Caco-2 (cell line): ENCODE measurements at regions not wholly inside any gene's neighbourhood (a gene's known extent, or its start where the extent isn't known, plus 50 kb on each side); places are given as distances from the start of the nearest gene placed in this dataset.
A peak's percentile ranks its signal among the peaks of the same experiment; 100 is the strongest.

Experiments
- BruUV-seq: library from RNA; stranded (reverse); fragments of 400-500 nt; replicated peaks from 2 replicates; lab custom pipeline; 2021; lab: Mats Ljungman, UMichigan
- CTCF ChIA-PET: fragments of 300-600 bp; sonication (Branson Sonifier 250); formaldehyde crosslinking; loops from one replicate; lab custom pipeline; 2022; ENCODE audit warnings: antibody characterized with exemption; lab: Charles Lee
- POLR2A ChIA-PET: fragments of 300-600 bp; sonication (Branson Sonifier 250); formaldehyde crosslinking; loops from one replicate; lab custom pipeline; 2022; ENCODE audit warnings: antibody characterized with exemption; lab: Charles Lee
- DNase-seq, 2 experiments: peaks; one replicate each; pipeline versions ENCODE4 v3.0.0 to v3.0.0-alpha.2; 2020 to 2022
- H3K27me3 ChIP-seq: replicated peaks from 2 replicates; pipeline ENCODE4 v1.6.0; 2011; ENCODE audit warnings: low read length; ENCODE audit not compliant: control insufficient read depth, insufficient read depth
- H3K36me3 ChIP-seq: 2 replicates; pipeline ENCODE4 v1.5.1; 2011; ENCODE audit warnings: low read length; ENCODE audit not compliant: control insufficient read depth, insufficient read depth
- H3K4me1 ChIP-seq: fragments of 250-450 bp; sonication (Bioruptor Pico); 2 replicates; pipeline ENCODE4 v1.5.1; 2020; ENCODE audit warnings: mild to moderate bottlenecking
- H3K4me3 ChIP-seq: 2 replicates; pipeline ENCODE4 v1.5.1; 2011; ENCODE audit warnings: low read depth, mild to moderate bottlenecking, control low read depth, low read length
- H3K9me3 ChIP-seq: fragments of 250-450 bp; sonication (Bioruptor Pico); 2 replicates; pipeline ENCODE4 v1.5.1; 2020; ENCODE audit warnings: mild to moderate bottlenecking, moderate library complexity
- H3K27ac Mint-ChIP-seq: one replicate; pipeline ENCODE4 v1.8.0; 2022; ENCODE audit warnings: mixed read lengths; ENCODE audit not compliant: unreplicated experiment
- H3K27me3 Mint-ChIP-seq: one replicate; pipeline ENCODE4 v1.8.0; 2022; ENCODE audit warnings: mixed read lengths; ENCODE audit not compliant: insufficient read depth, unreplicated experiment
- H3K36me3 Mint-ChIP-seq: one replicate; pipeline ENCODE4 v1.8.0; 2022; ENCODE audit warnings: mild to moderate bottlenecking, mixed read lengths; ENCODE audit not compliant: insufficient read depth, unreplicated experiment
- H3K4me1 Mint-ChIP-seq: one replicate; pipeline ENCODE4 v1.8.0; 2022; ENCODE audit warnings: low read depth, mixed read lengths; ENCODE audit not compliant: unreplicated experiment
- H3K4me3 Mint-ChIP-seq: one replicate; pipeline ENCODE4 v1.8.0; 2022; ENCODE audit warnings: mild to moderate bottlenecking, moderate library complexity, mixed read lengths; ENCODE audit not compliant: unreplicated experiment
- H3K9me3 Mint-ChIP-seq: one replicate; pipeline ENCODE4 v1.8.0; 2022; ENCODE audit warnings: mixed read lengths; ENCODE audit not compliant: unreplicated experiment
- CTCF ChIP-seq, 2 experiments: fragments of 200-600 bp in 1 of 2; IDR thresholded peaks; 1 replicate in 1 of 2; 2 replicates in 1 of 2; pipeline versions ENCODE4 v1.5.1 to v1.8.0; 2011 to 2022; ENCODE audit warnings: antibody characterized with exemption in 1 of 2, control low read depth in 1 of 2, inconsistent platforms in 1 of 2, low read depth in 1 of 2, low read length in 1 of 2, mild to moderate bottlenecking in 1 of 2, moderate library complexity in 1 of 2; ENCODE audit not compliant: insufficient read depth in 1 of 2, severe bottlenecking in 1 of 2, unreplicated experiment in 1 of 2
- intact Hi-C: fragments of 100-400 bp; cut with micrococcal nuclease; formaldehyde crosslinking; loops from one replicate; pipeline ENCODE4 v1.10.0; 2022; ENCODE audit not compliant: unreplicated experiment

GRCh38 chr10:3500408-3500856 is 284.6 kb downstream of the KLF6 start:
- Mint-ChIP-seq H3K27me3 (peaks cover 5% of the 10 kb centered on the region), H3K36me3 (no peaks in the 10 kb centered on the region), H3K27ac (peak overlapping the region; percentile 81), H3K4me1 (peaks cover 32% of the 10 kb centered on the region), H3K4me3 (peak overlapping the region; percentile 42), H3K9me3 (no peaks in the 10 kb centered on the region)
- Histone ChIP-seq H3K4me1 (peaks cover 15% of the 10 kb centered on the region), H3K4me3 (no peak overlapping the region), H3K36me3 (no peaks in the 10 kb centered on the region), H3K9me3 (no peaks in the 10 kb centered on the region), H3K27me3 (no peaks in the 10 kb centered on the region)
- no TSS peak for BruUV-seq
- no peak for TF ChIP-seq CTCF (IDR thresholded peaks at IDR 0.05; ENCODE audit: insufficient read depth in 1 of 2, low read depth in 1 of 2, low read length in 1 of 2, severe bottlenecking in 1 of 2, unreplicated experiment in 1 of 2)
- intact Hi-C loops = loop anchor here (1.0 kb wide), 1 partner anchor 18 kb away; no protein-coding TSS in a partner anchor
- DNase-seq = peak; percentile 86 to 90
- POLR2A ChIA-PET = no interaction called here
- CTCF ChIA-PET = no interaction called here

DNA sequence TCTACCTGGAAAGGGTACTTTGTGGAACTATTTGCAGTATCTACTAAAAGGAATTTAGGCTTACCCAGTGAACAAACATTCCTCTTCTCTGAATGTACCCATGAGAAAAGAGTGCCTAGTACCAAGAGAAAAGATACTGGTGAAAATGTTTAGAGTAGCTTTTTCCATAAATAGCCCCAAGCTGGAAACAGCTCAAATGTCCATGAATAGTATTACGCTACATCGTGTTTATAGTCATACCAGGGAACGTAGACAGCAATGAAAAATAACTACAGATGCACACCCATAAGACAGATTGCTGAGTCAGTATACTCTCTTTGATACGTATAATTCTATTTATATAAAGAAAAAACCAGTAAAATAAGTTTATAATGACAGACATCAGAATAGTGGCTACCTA is 285.9 kb downstream of the KLF6 start:
- H3K27ac Mint-ChIP-seq = peak overlapping the region; percentile 20
- BruUV-seq = no TSS peak
- Histone ChIP-seq H3K27me3 (no peaks in the 10 kb centered on the region), H3K9me3 (no peaks in the 10 kb centered on the region), H3K4me3 (no peak overlapping the region), H3K4me1 (peaks cover 15% of the 10 kb centered on the region), H3K36me3 (no peaks in the 10 kb centered on the region)
- ChIA-PET POLR2A (no interaction called here), CTCF (no interaction called here)
- H3K4me3 Mint-ChIP-seq = no peak overlapping the region
- DNase-seq = no peak
- no peaks in the 10 kb centered on the region for H3K36me3 Mint-ChIP-seq
- H3K27me3 Mint-ChIP-seq = peaks cover 5% of the 10 kb centered on the region
- intact Hi-C loops = no loop called here
- no peaks in the 10 kb centered on the region for H3K9me3 Mint-ChIP-seq
- H3K4me1 Mint-ChIP-seq = peaks cover 32% of the 10 kb centered on the region
- TF ChIP-seq CTCF (IDR thresholded peaks at IDR 0.05; ENCODE audit: insufficient read depth in 1 of 2, low read depth in 1 of 2, low read length in 1 of 2, severe bottlenecking in 1 of 2, unreplicated experiment in 1 of 2) = no peak

DNA sequence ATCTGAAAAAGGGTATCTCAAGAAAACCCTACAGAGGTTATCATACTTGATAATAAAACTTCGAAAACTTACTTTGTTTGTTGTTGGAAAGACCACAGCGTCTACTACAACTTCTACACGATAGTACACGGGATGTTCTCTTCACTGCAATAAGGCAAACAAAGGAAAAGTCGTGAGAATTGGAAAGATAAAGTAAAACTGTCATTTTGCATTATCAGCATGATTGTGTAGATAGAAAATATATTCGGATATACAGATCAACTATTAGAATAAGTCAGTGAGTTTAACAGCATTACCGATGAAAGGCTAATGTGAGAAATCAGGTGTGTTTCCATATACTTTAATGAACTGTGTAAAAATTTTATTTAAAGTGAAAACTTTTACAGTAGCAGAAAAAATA is 287.4 kb downstream of the KLF6 start:
- H3K27ac Mint-ChIP-seq = no peak overlapping the region
- no peaks in the 10 kb centered on the region for H3K36me3 ChIP-seq
- POLR2A ChIA-PET = no interaction called here
- no peaks in the 10 kb centered on the region for H3K9me3 ChIP-seq
- peaks cover 5% of the 10 kb centered on the region for H3K27me3 Mint-ChIP-seq
- CTCF ChIA-PET = no interaction called here
- no peak overlapping the region for H3K4me3 Mint-ChIP-seq
- peaks cover 15% of the 10 kb centered on the region for H3K4me1 ChIP-seq
- no TSS peak for BruUV-seq
- no peaks in the 10 kb centered on the region for H3K36me3 Mint-ChIP-seq
- no peak for TF ChIP-seq CTCF (IDR thresholded peaks at IDR 0.05; ENCODE audit: insufficient read depth in 1 of 2, low read depth in 1 of 2, low read length in 1 of 2, severe bottlenecking in 1 of 2, unreplicated experiment in 1 of 2)
- H3K4me1 Mint-ChIP-seq = peaks cover 30% of the 10 kb centered on the region
- intact Hi-C loops = no loop called here
- H3K27me3 ChIP-seq = no peaks in the 10 kb centered on the region
- no peak for DNase-seq
- H3K9me3 Mint-ChIP-seq = no peaks in the 10 kb centered on the region
- no peak overlapping the region for H3K4me3 ChIP-seq
